T-helper 17 cell (primary cell): ENCODE measurements at regions not wholly inside any gene's neighbourhood (a gene's known extent, or its start where the extent isn't known, plus 50 kb on each side); places are given as distances from the start of the nearest gene placed in this dataset.
"Not testable (repeated sequence)": the region's sequence is repeated elsewhere in the genome, so short reads cannot be mapped to it uniquely, and the experiment has no call there.

Experiments
- ATAC-seq: fragments of 150-1000 bp; cut with Tn5 transposase; 2 replicates; pipeline ENCODE4 v1.10.0; 2021; ENCODE audit warnings: mild to moderate bottlenecking, moderate library complexity
- DNase-seq, 3 donors: peaks; one replicate each; pipeline versions ENCODE4 v3.0.0 to v3.0.0-alpha.2; 2020 to 2021
- H3K9me3 ChIP-seq: one replicate; pipeline ENCODE4 v1.7.0; 2013; ENCODE audit warnings: low read length, mild to moderate bottlenecking; ENCODE audit not compliant: control insufficient read depth, poor library complexity, severe bottlenecking
- H3K27ac Mint-ChIP-seq: one replicate; pipeline ENCODE4 v1.8.0; 2022; ENCODE audit warnings: mild to moderate bottlenecking, moderate library complexity, mixed read lengths
- H3K27me3 Mint-ChIP-seq: one replicate; pipeline ENCODE4 v1.8.0; 2022; ENCODE audit warnings: mixed read lengths
- H3K36me3 Mint-ChIP-seq: one replicate; pipeline ENCODE4 v1.8.0; 2022; ENCODE audit warnings: low read depth, mixed read lengths
- H3K4me1 Mint-ChIP-seq: one replicate; pipeline ENCODE4 v1.8.0; 2022; ENCODE audit warnings: mild to moderate bottlenecking, mixed read lengths
- H3K4me3 Mint-ChIP-seq: one replicate; pipeline ENCODE4 v1.8.0; 2022; ENCODE audit warnings: mild to moderate bottlenecking, moderate library complexity, mixed read lengths

DNA sequence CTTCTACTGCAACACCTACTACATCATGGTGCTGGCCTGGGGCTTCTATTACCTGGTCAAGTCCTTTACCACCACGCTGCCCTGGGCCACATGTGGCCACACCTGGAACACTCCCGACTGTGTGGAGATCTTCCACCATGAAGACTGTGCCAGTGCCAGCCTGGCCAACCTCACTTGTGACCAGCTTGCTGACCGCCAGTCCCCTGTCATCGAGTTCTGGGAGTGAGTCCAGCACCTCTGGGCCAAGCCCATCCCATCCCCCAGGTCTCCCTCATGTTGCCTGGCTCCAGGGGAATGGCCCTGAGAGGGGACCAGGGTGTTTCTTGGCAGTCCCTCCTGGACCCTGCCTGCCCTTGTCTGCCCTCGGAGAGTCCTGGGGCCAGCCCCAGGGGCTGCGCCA lies 519.4 kb downstream of the TP53TG3F start:
- not testable (repeated sequence) for H3K4me3 Mint-ChIP-seq, DNase-seq, H3K36me3 Mint-ChIP-seq, H3K4me1 Mint-ChIP-seq, ATAC-seq, H3K27me3 Mint-ChIP-seq, H3K27ac Mint-ChIP-seq, H3K9me3 ChIP-seq

DNA sequence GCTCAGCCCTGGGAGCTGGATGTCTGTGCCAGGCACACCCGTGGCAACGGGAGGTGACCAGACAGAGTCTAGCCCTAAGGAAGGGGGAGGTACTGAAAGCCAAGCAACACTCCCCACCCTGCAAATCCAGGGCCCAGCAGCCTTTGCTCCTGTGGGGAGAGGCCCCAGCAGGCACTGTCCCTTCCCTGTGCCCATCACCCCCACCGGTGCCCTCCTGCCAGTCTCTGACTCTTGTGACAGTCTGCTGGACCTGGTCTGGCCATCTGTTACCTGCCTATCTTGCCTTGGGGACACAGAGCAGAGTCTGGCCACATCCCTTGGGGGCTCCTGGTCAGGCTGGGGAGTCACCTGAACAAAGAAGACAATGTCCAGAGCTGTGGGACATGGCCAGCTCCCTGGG lies 520.2 kb downstream of the TP53TG3F start:
- H3K27ac Mint-ChIP-seq, H3K36me3 Mint-ChIP-seq, DNase-seq, H3K27me3 Mint-ChIP-seq, H3K9me3 ChIP-seq, H3K4me3 Mint-ChIP-seq, H3K4me1 Mint-ChIP-seq, ATAC-seq: not testable (repeated sequence)

DNA sequence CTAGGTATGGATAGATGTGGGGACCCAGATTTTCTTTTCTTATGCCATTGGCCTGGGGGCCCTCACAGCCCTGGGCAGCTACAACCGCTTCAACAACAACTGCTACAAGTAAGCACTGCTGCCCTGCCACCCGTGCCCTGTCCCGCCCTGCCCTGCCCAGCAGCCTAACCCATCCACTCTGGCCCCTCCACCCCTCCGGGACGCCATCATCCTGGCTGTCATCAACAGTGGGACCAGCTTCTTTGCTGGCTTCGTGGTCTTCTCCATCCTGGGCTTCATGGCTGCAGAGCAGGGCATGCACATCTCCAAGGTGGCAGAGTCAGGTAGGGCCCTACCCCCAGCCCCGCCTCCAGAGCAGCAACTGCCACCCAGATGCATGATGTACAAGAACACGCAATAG lies 521.3 kb downstream of the TP53TG3F start:
- not testable (repeated sequence) for H3K4me1 Mint-ChIP-seq, H3K9me3 ChIP-seq

DNA sequence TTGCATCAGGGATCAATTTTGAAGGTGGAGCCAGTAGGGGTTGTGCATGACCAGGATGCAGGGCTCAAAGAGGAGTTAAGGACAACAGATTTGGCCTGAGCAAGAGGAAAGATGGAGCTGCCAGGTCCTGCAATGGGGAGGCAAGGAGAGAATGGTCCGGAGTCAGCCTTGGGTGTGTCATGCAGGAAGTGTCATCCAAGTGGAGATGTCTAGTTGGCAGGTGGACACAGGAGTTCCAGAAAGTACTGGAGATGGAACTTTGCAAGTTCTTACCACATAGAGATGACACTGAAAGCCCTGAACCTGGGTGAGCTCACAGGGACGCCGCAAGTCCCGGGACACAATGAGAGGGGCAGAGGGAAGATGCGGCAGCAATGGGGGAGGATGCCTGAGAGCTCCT lies 525.0 kb downstream of the TP53TG3F start:
- ATAC-seq, result not testable (repeated sequence)

More for the DNA sequence above, 521.3 kb downstream of the TP53TG3F start:
- H3K27me3 Mint-ChIP-seq, DNase-seq, ATAC-seq, H3K36me3 Mint-ChIP-seq, H3K27ac Mint-ChIP-seq, H3K4me3 Mint-ChIP-seq: not testable (repeated sequence)

DNA sequence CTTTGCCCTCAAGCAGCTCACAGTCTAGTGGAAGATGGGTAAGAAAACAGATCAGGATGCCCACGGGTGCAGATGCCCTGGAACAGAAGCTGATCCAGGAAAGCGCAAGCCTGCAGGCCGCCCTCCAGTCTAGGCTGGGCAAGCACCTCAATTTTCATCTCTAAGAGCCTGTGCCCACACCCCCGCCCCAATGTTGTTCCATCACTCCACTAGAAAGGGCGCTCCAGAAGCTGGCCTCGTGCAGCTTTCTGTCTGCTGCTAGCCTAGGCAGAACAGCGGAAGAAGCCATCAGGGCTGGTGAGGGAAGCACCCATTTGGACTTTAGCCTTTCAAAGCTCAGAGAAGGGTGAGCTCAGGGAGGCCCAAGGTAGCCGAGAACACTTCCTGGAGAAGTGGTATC lies 527.1 kb downstream of the TP53TG3F start:
- H3K9me3 ChIP-seq, ATAC-seq, DNase-seq, H3K36me3 Mint-ChIP-seq, H3K27me3 Mint-ChIP-seq, H3K4me1 Mint-ChIP-seq, H3K4me3 Mint-ChIP-seq, H3K27ac Mint-ChIP-seq: not testable (repeated sequence)

More for the DNA sequence above, 525.0 kb downstream of the TP53TG3F start:
- H3K36me3 Mint-ChIP-seq, H3K4me1 Mint-ChIP-seq, H3K27me3 Mint-ChIP-seq, H3K4me3 Mint-ChIP-seq, H3K9me3 ChIP-seq, H3K27ac Mint-ChIP-seq, DNase-seq: not testable (repeated sequence)

DNA sequence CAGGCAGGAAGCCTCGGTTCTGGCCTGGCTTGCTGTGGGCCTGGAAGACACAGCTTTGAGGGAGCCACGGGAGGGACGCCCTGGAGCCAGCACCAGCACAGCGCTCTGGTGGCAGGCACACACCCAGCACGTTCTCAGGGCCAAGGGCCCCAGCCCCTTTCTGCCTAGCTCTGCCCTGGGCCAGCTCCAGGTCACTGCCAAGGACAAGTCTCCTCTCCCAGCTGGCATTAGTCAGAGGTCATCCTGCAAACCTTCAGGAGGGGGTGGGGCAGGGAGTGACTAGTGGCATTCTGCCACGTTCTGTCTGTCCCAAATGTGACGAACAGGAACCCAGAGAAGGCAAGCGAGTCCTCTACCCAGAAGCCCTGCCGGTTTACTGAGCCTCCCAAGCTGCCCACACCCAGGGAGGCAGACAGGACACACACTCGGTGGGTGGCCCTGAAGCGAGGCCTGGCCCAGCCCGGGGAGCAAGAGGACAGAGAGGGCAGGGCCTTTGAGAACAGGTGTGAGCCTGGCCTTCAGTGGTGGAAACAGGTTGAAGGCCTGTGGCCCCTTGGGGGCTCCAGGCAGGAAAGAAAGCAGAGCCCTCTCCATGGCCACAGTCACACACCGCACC lies 528.0 kb downstream of the TP53TG3F start:
- H3K36me3 Mint-ChIP-seq, H3K4me1 Mint-ChIP-seq, H3K27me3 Mint-ChIP-seq, H3K9me3 ChIP-seq, H3K27ac Mint-ChIP-seq, H3K4me3 Mint-ChIP-seq, DNase-seq, ATAC-seq: not testable (repeated sequence)

DNA sequence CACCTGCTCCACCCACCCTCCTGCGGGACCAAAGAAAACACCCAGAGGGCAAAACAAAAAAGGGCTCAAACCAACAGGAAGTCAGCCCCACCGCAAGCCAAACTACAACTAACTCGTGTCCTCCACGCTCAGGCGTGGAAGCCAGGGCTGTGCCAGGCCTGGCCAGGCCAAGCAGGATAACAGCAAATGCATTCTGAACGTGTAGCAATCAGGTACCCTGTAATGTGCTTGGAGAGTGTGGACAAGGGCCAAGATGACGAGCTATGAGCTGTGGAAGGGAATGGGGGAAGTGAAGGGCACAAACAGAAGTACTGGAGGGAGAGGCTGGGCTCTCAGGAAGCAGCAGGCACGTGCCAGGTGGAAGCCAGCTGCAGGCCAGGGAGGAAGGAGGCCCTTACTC lies 528.6 kb downstream of the TP53TG3F start:
- H3K4me1 Mint-ChIP-seq, H3K36me3 Mint-ChIP-seq, H3K27me3 Mint-ChIP-seq, H3K27ac Mint-ChIP-seq, H3K4me3 Mint-ChIP-seq, DNase-seq, H3K9me3 ChIP-seq, ATAC-seq: not testable (repeated sequence)

DNA sequence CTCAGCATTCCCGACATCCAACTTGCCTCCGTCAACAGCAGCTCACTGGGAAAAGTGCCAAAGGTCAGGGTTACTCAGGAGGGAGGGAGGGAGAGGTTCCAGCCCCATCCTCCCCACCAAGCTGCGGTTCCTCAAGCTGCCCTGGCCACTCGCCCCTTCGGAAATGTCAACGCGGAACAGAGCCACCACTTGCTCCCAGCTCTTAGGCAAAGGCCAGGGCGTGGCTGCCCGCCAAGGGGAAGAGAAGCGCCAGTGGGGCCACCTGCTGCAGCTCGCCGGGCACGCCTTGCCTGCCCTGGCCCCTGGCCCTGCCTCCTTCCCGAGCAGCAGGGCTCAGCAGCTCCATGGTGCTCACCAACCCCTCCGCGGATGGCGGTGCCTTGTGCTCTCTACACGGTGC lies 531.1 kb downstream of the TP53TG3F start:
- not testable (repeated sequence) for H3K27ac Mint-ChIP-seq, H3K9me3 ChIP-seq, H3K4me3 Mint-ChIP-seq, H3K36me3 Mint-ChIP-seq, H3K27me3 Mint-ChIP-seq, ATAC-seq, DNase-seq, H3K4me1 Mint-ChIP-seq

DNA sequence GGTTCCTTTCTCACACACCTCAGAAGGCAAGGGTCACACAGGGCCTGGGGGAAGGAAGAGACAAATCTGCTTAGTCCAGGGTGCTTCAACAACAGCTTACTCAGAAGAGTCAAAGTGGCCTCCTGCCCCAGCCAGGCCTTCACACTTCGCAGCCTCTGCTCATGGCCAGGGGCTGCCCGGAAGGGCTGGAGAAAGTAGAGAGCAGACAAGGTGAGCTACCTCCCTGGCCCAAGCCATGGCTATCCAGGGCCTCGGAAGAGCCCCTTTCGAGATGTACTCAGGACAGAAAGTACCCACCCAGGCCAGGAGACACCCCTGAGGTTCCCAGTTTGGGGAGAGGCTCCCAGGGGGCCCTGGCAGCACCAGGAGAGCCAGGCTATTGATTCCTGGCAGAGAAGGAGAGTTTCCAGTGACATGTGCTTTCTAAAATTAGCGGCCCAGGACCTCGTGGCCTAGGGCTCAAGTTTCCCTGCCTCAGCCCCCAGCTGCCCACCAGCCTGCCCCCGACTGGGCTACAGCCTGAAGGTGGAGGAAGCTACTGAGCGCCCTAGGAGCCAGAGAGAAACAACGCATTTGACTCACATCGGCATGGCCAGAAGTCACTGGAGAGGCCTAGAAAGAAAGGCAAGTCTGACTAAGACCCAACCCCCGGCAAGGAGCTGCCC lies 533.2 kb downstream of the TP53TG3F start:
- not testable (repeated sequence) for DNase-seq, H3K27me3 Mint-ChIP-seq, H3K4me1 Mint-ChIP-seq, H3K36me3 Mint-ChIP-seq, H3K9me3 ChIP-seq, H3K4me3 Mint-ChIP-seq, H3K27ac Mint-ChIP-seq, ATAC-seq

DNA sequence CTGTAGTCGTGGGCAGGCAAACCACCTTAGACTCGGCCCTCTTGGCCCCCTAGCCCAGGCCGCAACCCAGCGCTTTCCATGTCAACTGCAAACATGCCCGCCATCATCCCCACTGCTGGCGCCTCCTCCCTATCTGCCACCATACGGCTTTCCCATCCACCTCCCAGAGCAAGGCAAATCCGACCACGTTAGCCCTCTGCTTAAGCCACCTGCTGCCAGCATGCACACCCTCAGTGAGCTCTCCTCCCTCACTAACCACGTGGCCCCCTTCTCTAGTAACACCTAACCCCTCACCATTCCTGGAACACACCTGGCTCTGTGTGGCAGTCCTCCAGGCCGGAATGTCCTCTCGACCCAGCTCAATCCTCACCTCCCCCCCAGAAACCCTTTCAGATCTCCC lies 534.8 kb downstream of the TP53TG3F start:
- not testable (repeated sequence) for H3K9me3 ChIP-seq, H3K4me3 Mint-ChIP-seq, H3K36me3 Mint-ChIP-seq, H3K27me3 Mint-ChIP-seq, H3K4me1 Mint-ChIP-seq, H3K27ac Mint-ChIP-seq, DNase-seq, ATAC-seq

DNA sequence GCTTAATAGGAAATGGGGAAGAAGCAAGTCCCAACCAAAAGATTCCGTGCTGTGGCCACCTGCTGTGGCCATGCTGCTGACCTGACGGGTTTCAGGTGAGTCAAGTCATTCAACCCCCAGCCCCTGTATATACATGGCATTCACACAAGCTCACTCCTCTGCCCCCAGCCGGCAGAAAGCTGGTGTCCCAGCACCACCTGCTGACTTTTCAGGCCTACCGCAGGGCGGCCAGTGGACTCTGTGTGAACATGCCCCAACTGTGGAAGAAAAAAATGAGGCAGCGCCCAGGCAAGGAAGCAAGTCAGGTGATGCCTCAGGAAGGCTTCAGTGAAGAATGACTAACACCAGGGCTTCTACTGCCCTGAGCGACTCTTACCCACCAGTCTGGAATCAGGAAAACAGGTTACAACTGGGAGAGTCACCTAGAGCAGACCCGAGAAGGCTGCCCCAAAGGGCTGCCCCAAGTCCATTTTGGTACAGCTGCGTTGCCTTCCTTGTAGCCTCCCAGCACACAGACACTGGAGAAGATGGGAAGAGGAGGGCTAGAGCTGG lies 536.5 kb downstream of the TP53TG3F start:
- H3K27ac Mint-ChIP-seq, H3K9me3 ChIP-seq, H3K27me3 Mint-ChIP-seq: not testable (repeated sequence)

DNA sequence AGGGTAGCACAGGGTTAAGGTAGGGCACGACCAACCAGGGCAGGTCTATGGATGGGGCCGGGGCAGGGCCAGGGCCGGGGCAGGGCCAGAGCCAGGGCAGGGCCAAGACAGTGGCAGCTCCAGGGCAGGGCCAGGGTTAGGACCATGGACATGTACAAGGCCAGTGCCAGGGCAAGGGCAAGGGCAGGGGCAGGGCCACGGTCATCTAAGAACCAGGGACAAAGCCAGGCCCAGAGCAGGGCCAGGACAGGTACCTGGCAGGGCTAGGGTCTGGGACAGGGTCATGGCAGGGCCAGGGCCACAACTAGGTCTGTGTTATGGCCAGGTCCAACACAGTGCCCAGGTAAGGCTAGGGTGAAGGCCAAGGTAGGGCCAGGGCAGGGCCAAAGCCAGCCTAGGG lies 541.8 kb downstream of the TP53TG3F start:
- not testable (repeated sequence) for DNase-seq, H3K9me3 ChIP-seq, H3K4me3 Mint-ChIP-seq, H3K27me3 Mint-ChIP-seq, H3K36me3 Mint-ChIP-seq, H3K4me1 Mint-ChIP-seq, ATAC-seq, H3K27ac Mint-ChIP-seq

More for the DNA sequence above, 536.5 kb downstream of the TP53TG3F start:
- not testable (repeated sequence) for H3K4me3 Mint-ChIP-seq, H3K4me1 Mint-ChIP-seq, DNase-seq, H3K36me3 Mint-ChIP-seq, ATAC-seq

DNA sequence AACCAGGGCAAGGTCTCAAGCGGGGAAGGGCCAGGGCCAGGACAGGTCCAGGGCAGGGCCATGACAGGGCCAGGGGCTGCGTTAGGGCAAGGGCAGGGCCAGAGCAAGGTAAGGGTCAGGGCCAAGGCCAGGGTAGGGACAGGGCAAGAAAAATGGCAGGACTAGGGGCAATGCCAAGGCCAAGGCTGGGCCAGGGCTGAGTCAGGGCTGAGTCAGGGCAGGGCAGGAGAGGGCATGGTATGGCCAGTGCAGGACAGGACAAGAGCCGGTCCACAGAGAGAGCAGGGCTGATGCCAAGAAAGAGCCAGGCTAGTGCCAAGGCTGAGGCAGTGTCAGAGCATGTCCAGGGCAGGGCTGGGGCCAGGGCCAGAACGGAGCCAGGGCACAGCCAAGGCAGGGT lies 542.5 kb downstream of the TP53TG3F start:
- not testable (repeated sequence) for ATAC-seq, H3K27ac Mint-ChIP-seq, H3K9me3 ChIP-seq, H3K36me3 Mint-ChIP-seq, H3K27me3 Mint-ChIP-seq, H3K4me3 Mint-ChIP-seq, DNase-seq, H3K4me1 Mint-ChIP-seq
